A549 (cell line): ENCODE measurements at regions not wholly inside any gene's neighbourhood (a gene's known extent, or its start where the extent isn't known, plus 50 kb on each side); places are given as distances from the start of the nearest gene placed in this dataset.

Source experiments
- ATAC-seq, 2 experiments: fragments of 200-7000 bp in 1 of 2; fragments of >200 bp in 1 of 2; cut with Nextera tagmentation in 1 of 2; cut with Tn5 transposase in 1 of 2; 3 replicates each; pipeline versions ENCODE4 v1.8.0 to v1.9.1; 2018 to 2020; ENCODE audit warnings: mild to moderate bottlenecking in 1 of 2, moderate library complexity in 1 of 2
- CTCF ChIA-PET: fragments of 300-600 bp; sonication (Branson Sonifier 250); formaldehyde crosslinking; extraction: SDS; loops from one replicate; lab custom pipeline; 2021; ENCODE audit warnings: antibody characterized with exemption, inconsistent platforms; lab: Yijun Ruan, JAX
- POLR2A ChIA-PET: fragments of 350-600 bp; formaldehyde crosslinking; extraction: SDS; loops from one replicate; lab custom pipeline; 2021; ENCODE audit warnings: antibody characterized with exemption, inconsistent platforms; lab: Yijun Ruan, JAX
- DNase-seq, 2 experiments: peaks; one replicate each; pipeline versions ENCODE4 v3.0.0 to v3.0.0-alpha.2; 2011 to 2016; ENCODE audit warnings: low read depth in 1 of 2, low spot score in 1 of 2
- FAIRE-seq: peaks from 2 replicates; lab custom pipeline; 2011; peaks lifted over from hg19 to GRCh38; lab: Jason Lieb, UNC
- H3K27ac ChIP-seq, 2 experiments: fragments of >200 bp; sonication (Bioruptor Twin); formaldehyde crosslinking; 3 replicates each; pipeline ENCODE4 v1.5.1; 2016 to 2017
- H3K4me1 ChIP-seq: fragments of >200 bp; sonication (Bioruptor Twin); formaldehyde crosslinking; 3 replicates; pipeline ENCODE4 v1.6.1; 2016
- H3K4me2 ChIP-seq: fragments of >200 bp; sonication (Bioruptor Twin); formaldehyde crosslinking; 3 replicates; pipeline ENCODE4 v1.6.1; 2016
- H3K4me3 ChIP-seq: fragments of >200 bp; sonication (Bioruptor Twin); formaldehyde crosslinking; 3 replicates; pipeline ENCODE4 v1.5.1; 2016
- H3K9me3 ChIP-seq: fragments of >200 bp; sonication (Bioruptor Twin); formaldehyde crosslinking; 3 replicates; pipeline ENCODE4 v1.6.1; 2016
- BHLHE40 ChIP-seq: IDR thresholded peaks from 2 replicates; pipeline ENCODE4 v1.6.1; 2012; ENCODE audit warnings: low read depth, low read length, inconsistent platforms
- CEBPB ChIP-seq, 2 experiments: fragments of >200 bp in 1 of 2; sonication (Bioruptor Twin) in 1 of 2; formaldehyde crosslinking in 1 of 2; IDR thresholded peaks; 2 replicates each; pipeline ENCODE4 v1.6.1; 2012 to 2016
- CHD2 ChIP-seq: fragments of 150-350 bp; IDR thresholded peaks from 2 replicates; pipeline ENCODE4 v1.6.1; 2014; ENCODE audit warnings: low read length; ENCODE audit not compliant: partially characterized antibody
- ELK1 ChIP-seq: fragments of 150-350 bp; IDR thresholded peaks from 2 replicates; pipeline ENCODE4 v1.6.1; 2014; ENCODE audit warnings: low read depth, mild to moderate bottlenecking, low read length
- EP300 ChIP-seq, 2 experiments: fragments of >200 bp; sonication (Bioruptor Twin); formaldehyde crosslinking; IDR thresholded peaks; 2 replicates in 1 of 2; 3 replicates in 1 of 2; pipeline ENCODE4 v1.6.1; 2016 to 2017
- FOSB ChIP-seq: fragments of 250-450 bp; sonication (Bioruptor Pico); IDR thresholded peaks from 2 replicates; pipeline ENCODE4 v1.5.0; 2020; ENCODE audit warnings: mild to moderate bottlenecking, moderate library complexity
- FOSL2 ChIP-seq, 2 experiments: fragments of 450-650 bp in 1 of 2; fragments of >200 bp in 1 of 2; sonication (Bioruptor Twin) in 1 of 2; formaldehyde crosslinking; IDR thresholded peaks; 2 replicates each; pipeline versions ENCODE4 v1.5.0 to v1.6.1; 2016 to 2020; ENCODE audit warnings: mild to moderate bottlenecking in 1 of 2, moderate library complexity in 1 of 2
- FOXS1 ChIP-seq: fragments of 250-450 bp; sonication (Bioruptor Pico); IDR thresholded peaks from 2 replicates; pipeline ENCODE4 v1.5.0; 2020; ENCODE audit warnings: mild to moderate bottlenecking, moderate library complexity
- HDAC2 ChIP-seq: fragments of 200-600 bp; sonication (generic); IDR thresholded peaks from 2 replicates; pipeline ENCODE4 v1.6.1; 2016
- HEYL ChIP-seq: fragments of 250-450 bp; sonication (Bioruptor Pico); IDR thresholded peaks from 2 replicates; pipeline ENCODE4 v1.8.0; 2021; ENCODE audit warnings: mild to moderate bottlenecking, moderate library complexity
- HOXB13 ChIP-seq: fragments of 250-450 bp; sonication (Bioruptor Pico); IDR thresholded peaks from 2 replicates; pipeline ENCODE4 v1.5.0; 2020; ENCODE audit warnings: low read depth, mild to moderate bottlenecking, moderate library complexity
- HOXB5 ChIP-seq: fragments of 250-450 bp; sonication (Bioruptor Pico); IDR thresholded peaks from 2 replicates; pipeline ENCODE4 v1.5.0; 2020; ENCODE audit warnings: mild to moderate bottlenecking, moderate library complexity
- JUNB ChIP-seq: fragments of >200 bp; sonication (Bioruptor Twin); formaldehyde crosslinking; IDR thresholded peaks from 2 replicates; pipeline ENCODE4 v1.6.1; 2016
- KDM1A ChIP-seq: fragments of 200-600 bp; sonication (generic); IDR thresholded peaks from 2 replicates; pipeline ENCODE4 v1.6.1; 2016; ENCODE audit warnings: low read depth, mild to moderate bottlenecking
- KDM5A ChIP-seq: fragments of 200-600 bp; sonication (generic); IDR thresholded peaks from 2 replicates; pipeline ENCODE4 v1.6.1; 2016; ENCODE audit warnings: antibody characterized with exemption, mild to moderate bottlenecking
- MAX ChIP-seq: IDR thresholded peaks from 2 replicates; pipeline ENCODE4 v1.6.1; 2012
- MYC ChIP-seq: IDR thresholded peaks from 2 replicates; pipeline ENCODE4 v1.6.1; 2012; ENCODE audit warnings: mild to moderate bottlenecking, inconsistent platforms, low read length, improper control_type of control experiment, borderline replicate concordance
- NFE2L2 ChIP-seq: fragments of 150-350 bp; conservative IDR thresholded peaks from 2 replicates; pipeline ENCODE4 v1.6.1; 2014; ENCODE audit warnings: low read length
- PHF8 ChIP-seq: fragments of 200-600 bp; sonication (generic); IDR thresholded peaks from 2 replicates; pipeline ENCODE4 v1.6.1; 2016; ENCODE audit warnings: low read depth, mild to moderate bottlenecking, antibody characterized with exemption, moderate library complexity, borderline replicate concordance
- RAD21 ChIP-seq, 2 experiments: fragments of >200 bp in 1 of 2; sonication (Bioruptor Twin) in 1 of 2; formaldehyde crosslinking in 1 of 2; IDR thresholded peaks in 1 of 2; conservative IDR thresholded peaks in 1 of 2; 2 replicates in 1 of 2; 3 replicates in 1 of 2; pipeline ENCODE4 v1.6.1; 2012 to 2018; ENCODE audit warnings: inconsistent platforms in 1 of 2
- RARB ChIP-seq: fragments of 250-450 bp; sonication (Bioruptor Pico); IDR thresholded peaks from 2 replicates; pipeline ENCODE4 v1.8.0; 2021; ENCODE audit warnings: mild to moderate bottlenecking, moderate library complexity
- RCOR1 ChIP-seq: fragments of 150-350 bp; IDR thresholded peaks from 2 replicates; pipeline ENCODE4 v1.6.1; 2014; ENCODE audit warnings: antibody characterized with exemption, low read length, low read depth
- SMC3 ChIP-seq: fragments of >200 bp; sonication (Bioruptor Twin); formaldehyde crosslinking; IDR thresholded peaks from 3 replicates; pipeline ENCODE4 v1.6.1; 2018; ENCODE audit warnings: inconsistent platforms
- TP53 ChIP-seq: fragments of 250-450 bp; sonication (Bioruptor Pico); IDR thresholded peaks from 2 replicates; pipeline ENCODE4 v1.5.0; 2021; ENCODE audit warnings: mild to moderate bottlenecking, moderate library complexity
- USF2 ChIP-seq: fragments of 450-650 bp; IDR thresholded peaks from 2 replicates; pipeline ENCODE4 v1.6.1; 2014; ENCODE audit warnings: antibody characterized with exemption
- ZC3H11A ChIP-seq: fragments of 450-650 bp; IDR thresholded peaks from 2 replicates; pipeline ENCODE4 v1.6.1; 2014; ENCODE audit warnings: antibody characterized with exemption, mild to moderate bottlenecking
- ZNF302 ChIP-seq: fragments of 250-450 bp; sonication (Bioruptor Pico); IDR thresholded peaks from 2 replicates; pipeline ENCODE4 v1.9.0; 2021; ENCODE audit warnings: inconsistent platforms, mild to moderate bottlenecking, moderate library complexity
- ZSCAN20 ChIP-seq: fragments of 250-450 bp; sonication (Bioruptor Pico); IDR thresholded peaks from 2 replicates; pipeline ENCODE4 v1.8.0; 2022; ENCODE audit warnings: mild to moderate bottlenecking, moderate library complexity
- WGBS: methylation state at CpG from one replicate; pipeline ENCODE4 v1.1.6; 2017; ENCODE audit errors: missing lambda C conversion rate; 5-methylcytosine and 5-hydroxymethylcytosine counted together

GRCh38 chr2:150931451-150931850, 330.2 kb downstream of the RBM43 start:
- ChIA-PET CTCF (no interaction called here), POLR2A (no interaction called here)
- no peak for TF ChIP-seq FOXS1 (CRISPR knock-in tag)
- TF ChIP-seq HOXB5 (CRISPR knock-in tag): no peak
- no peak for TF ChIP-seq USF2
- no peak for TF ChIP-seq RARB (CRISPR knock-in tag)
- TF ChIP-seq KDM1A: no peak
- Histone ChIP-seq H3K27ac (no peak overlapping the region), H3K4me3 (no peak overlapping the region), H3K4me1 (no peaks in the 10 kb centered on the region), H3K4me2 (no peak overlapping the region), H3K9me3 (no peaks in the 10 kb centered on the region)
- WGBS: 75% methylated on average over 3 of the region's 3 CpGs
- no peak for FAIRE-seq
- ATAC-seq: no peak
- no peak for DNase-seq

GRCh38 chr2:150925611-150926010, 336.1 kb downstream of the RBM43 start:
- Histone ChIP-seq H3K4me1 (no peaks in the 10 kb centered on the region), H3K9me3 (no peaks in the 10 kb centered on the region), H3K4me3 (no peak overlapping the region), H3K27ac (no peak overlapping the region), H3K4me2 (no peak overlapping the region)
- ChIA-PET CTCF (interaction anchor here (1.8 kb wide), 1 partner anchor 14 kb away, joined by 5 read pairs; no protein-coding TSS in a partner anchor), POLR2A (no interaction called here)
- ATAC-seq: no peak
- DNase-seq: no peak
- TF ChIP-seq TP53 (CRISPR knock-in tag) (no peak), RCOR1 (no peak), MYC (no peak), HDAC2 (no peak), EP300 (IDR thresholded peaks at IDR 0.05) (no peak), KDM1A (no peak), RARB (CRISPR knock-in tag) (no peak), SMC3 (no peak), FOSB (no peak), JUNB (no peak)
- no peak for FAIRE-seq

- WGBS: 17% methylated on average over 5 of the region's 5 CpGs
- H3K4me3 ChIP-seq: no peak overlapping the region
- TF ChIP-seq RCOR1 (no peak), CHD2 (no peak), ZSCAN20 (CRISPR knock-in tag) (no peak)
- DNase-seq (no peak), FAIRE-seq (no peak), ATAC-seq (no peak)
- ChIA-PET POLR2A (no interaction called here), CTCF (interaction anchor here (1.8 kb wide), 2 partner anchors 10 to 13 kb away, joined by 5 read pairs; no protein-coding TSS in a partner anchor)
- no peak overlapping the region for H3K27ac ChIP-seq
- no peak overlapping the region for H3K4me2 ChIP-seq
- H3K4me1 ChIP-seq: no peaks in the 10 kb centered on the region
- H3K9me3 ChIP-seq: no peaks in the 10 kb centered on the region
These were observed 336.8 kb downstream of the RBM43 start for GRCh38 chr2:150924878-150925277.

- CTCF ChIA-PET: interaction anchor here (1.3 kb wide), 1 partner anchor 13 kb away, joined by 3 read pairs; no protein-coding TSS in a partner anchor
These were observed 341.8 kb downstream of the RBM43 start for GRCh38 chr2:150919901-150920300.

More at GRCh38 chr2:150919901-150920300, 341.8 kb downstream of the RBM43 start:
- no peak for TF ChIP-seq ZNF302 (CRISPR knock-in tag)
- TF ChIP-seq HOXB13 (CRISPR knock-in tag): no peak
- TF ChIP-seq HDAC2: no peak
- TF ChIP-seq RAD21 (conservative IDR thresholded peaks at IDR 0.05 in 1 of 2, IDR thresholded peaks at IDR 0.05 in 1 of 2): no peak
- TF ChIP-seq ZC3H11A: no peak
- TF ChIP-seq NFE2L2: no peak
- TF ChIP-seq CEBPB (IDR thresholded peaks at IDR 0.05): no peak
- no peak for TF ChIP-seq HOXB5 (CRISPR knock-in tag)
- TF ChIP-seq FOXS1 (CRISPR knock-in tag): no peak
- no peak for TF ChIP-seq ELK1
- TF ChIP-seq BHLHE40: no peak
- no peak for TF ChIP-seq FOSL2 (IDR thresholded peaks at IDR 0.05)
- no peak for TF ChIP-seq FOSL2 (CRISPR knock-in tag; IDR thresholded peaks at IDR 0.05)
- TF ChIP-seq EP300 (IDR thresholded peaks at IDR 0.05): no peak
- TF ChIP-seq HEYL (CRISPR knock-in tag): no peak
- no peak for TF ChIP-seq PHF8
- no peak for TF ChIP-seq KDM5A
- TF ChIP-seq MAX: no peak
- POLR2A ChIA-PET: no interaction called here
- no peak overlapping the region for H3K4me3 ChIP-seq
- H3K27ac ChIP-seq: no peak overlapping the region
- no peak for ATAC-seq
- WGBS: 58% methylated on average over 5 of the region's 5 CpGs
- H3K4me1 ChIP-seq: no peaks in the 10 kb centered on the region
- H3K4me2 ChIP-seq: no peak overlapping the region
- DNase-seq: no peak
- no peaks in the 10 kb centered on the region for H3K9me3 ChIP-seq
- FAIRE-seq: no peak
